SK-N-SH (cell line): ENCODE measurements at regions not wholly inside any gene's neighbourhood (a gene's known extent, or its start where the extent isn't known, plus 50 kb on each side); places are given as distances from the start of the nearest gene placed in this dataset.

Experiments used
- CTCF ChIA-PET: fragments of 300-600, 350-600 bp; formaldehyde crosslinking; extraction: SDS; loops from one replicate; lab custom pipeline; 2021; lab: Yijun Ruan, JAX
- POLR2A ChIA-PET: fragments of 350-600 bp; sonication (Branson Sonifier 250); formaldehyde crosslinking; extraction: SDS; loops from one replicate; lab custom pipeline; 2020; ENCODE audit warnings: antibody characterized with exemption, inconsistent platforms; lab: Yijun Ruan, JAX
- DNase-seq: peaks from one replicate; pipeline ENCODE4 v3.0.0; 2012
- H2AFZ ChIP-seq: fragments of 200-600 bp; sonication (generic); 2 replicates; pipeline ENCODE4 v1.8.1; 2016; ENCODE audit warnings: antibody characterized with exemption, mild to moderate bottlenecking, low read depth
- H3F3A ChIP-seq: fragments of 200-600 bp; sonication (generic); replicated peaks from 2 replicates; pipeline ENCODE3; 2016; ENCODE audit warnings: antibody characterized with exemption, mild to moderate bottlenecking; ENCODE audit not compliant: insufficient read depth
- H3K27ac ChIP-seq, 2 experiments: fragments of 200-500 bp in 1 of 2; fragments of 200-600 bp in 1 of 2; sonication (Bioruptor generic) in 1 of 2; sonication (generic), shearing (Covaris generic) in 1 of 2; 2 replicates each; pipeline versions ENCODE4 v1.5.1 to v1.6.1; 2014 to 2016; ENCODE audit warnings: low read depth in 2 of 2, inconsistent platforms in 1 of 2, low read length in 1 of 2, mild to moderate bottlenecking in 1 of 2, mixed read lengths in 1 of 2
- H3K27me3 ChIP-seq: fragments of 200-600 bp; sonication (generic), shearing (Covaris generic); 2 replicates; pipeline ENCODE4 v1.6.1; 2016; ENCODE audit warnings: mixed run types; ENCODE audit not compliant: insufficient read depth
- H3K36me3 ChIP-seq, 2 experiments: fragments of 200-500 bp in 1 of 2; fragments of 200-600 bp in 1 of 2; sonication (Bioruptor generic) in 1 of 2; sonication (generic) in 1 of 2; replicated peaks in 1 of 2; 2 replicates each; pipeline versions ENCODE3 to v1.5.1; 2014 to 2016; ENCODE audit warnings: low read length in 1 of 2, mild to moderate bottlenecking in 1 of 2; ENCODE audit not compliant: insufficient read depth in 2 of 2, control insufficient read depth in 1 of 2
- H3K4me1 ChIP-seq, 2 experiments: fragments of 200-500 bp in 1 of 2; fragments of 200-600 bp in 1 of 2; sonication (Bioruptor generic) in 1 of 2; sonication (generic), shearing (Covaris generic) in 1 of 2; 2 replicates each; pipeline versions ENCODE4 v1.5.1 to v1.6.1; 2014 to 2016; ENCODE audit warnings: low read depth in 1 of 2, low read length in 1 of 2, mixed run types in 1 of 2; ENCODE audit not compliant: insufficient read depth in 2 of 2, control insufficient read depth in 1 of 2
- H3K4me2 ChIP-seq: fragments of 200-600 bp; sonication (generic), shearing (Covaris generic); 2 replicates; pipeline ENCODE4 v1.6.1; 2017; ENCODE audit warnings: mixed run types
- H3K4me3 ChIP-seq, 2 experiments: fragments of 200-500 bp in 1 of 2; fragments of 200-600 bp in 1 of 2; sonication (Bioruptor generic) in 1 of 2; sonication (generic), shearing (Covaris generic) in 1 of 2; 2 replicates each; pipeline versions ENCODE4 v1.5.1 to v1.8.1; 2014 to 2016; ENCODE audit warnings: low read depth in 2 of 2, inconsistent platforms in 1 of 2, low read length in 1 of 2, mild to moderate bottlenecking in 1 of 2, mixed read lengths in 1 of 2, moderate library complexity in 1 of 2
- H3K79me2 ChIP-seq: fragments of 200-600 bp; sonication (generic); 2 replicates; pipeline ENCODE4 v1.8.1; 2017; ENCODE audit warnings: mild to moderate bottlenecking; ENCODE audit not compliant: insufficient read depth
- H3K9ac ChIP-seq: fragments of 200-600 bp; sonication (generic); 2 replicates; pipeline ENCODE4 v1.6.1; 2017; ENCODE audit warnings: mixed run types
- H3K9me2 ChIP-seq: fragments of 200-600 bp; sonication (generic); 2 replicates; pipeline ENCODE4 v1.6.1; 2017; ENCODE audit warnings: mixed run types
- H3K9me3 ChIP-seq: fragments of 200-600 bp; sonication (generic); 2 replicates; pipeline ENCODE4 v1.6.1; 2017; ENCODE audit warnings: mixed run types, mild to moderate bottlenecking, moderate library complexity
- H4K20me1 ChIP-seq: fragments of 200-600 bp; sonication (generic); 2 replicates; pipeline ENCODE4 v1.6.1; 2017; ENCODE audit warnings: mild to moderate bottlenecking, mixed run types; ENCODE audit not compliant: insufficient read depth
- ELF1 ChIP-seq: IDR thresholded peaks from 2 replicates; pipeline ENCODE4 v1.4.0; 2012
- FOXJ3 ChIP-seq: sonication (generic); formaldehyde crosslinking; IDR thresholded peaks from 2 replicates; pipeline ENCODE4 v1.5.1; 2020; ENCODE audit warnings: mild to moderate bottlenecking, missing genetic modification reagents
- GABPA ChIP-seq: IDR thresholded peaks from 2 replicates; pipeline ENCODE4 v1.4.0; 2012; ENCODE audit warnings: low read depth, mild to moderate bottlenecking
- GATA2 ChIP-seq: sonication (generic); formaldehyde crosslinking; IDR thresholded peaks from 2 replicates; pipeline ENCODE4 v1.5.0; 2020; ENCODE audit warnings: mild to moderate bottlenecking, missing genetic modification reagents
- IRF3 ChIP-seq: fragments of 150-350 bp; IDR thresholded peaks from 2 replicates; pipeline ENCODE4 v1.6.1; 2016; ENCODE audit warnings: mild to moderate bottlenecking, low read depth, low read length
- MXI1 ChIP-seq: IDR thresholded peaks from 2 replicates; pipeline ENCODE4 v1.6.1; 2012; ENCODE audit warnings: mild to moderate bottlenecking, low read depth, low read length, improper control_type of control experiment
- PBX3 ChIP-seq: IDR thresholded peaks from 2 replicates; pipeline ENCODE4; 2012
- RFX5 ChIP-seq: IDR thresholded peaks from 2 replicates; pipeline ENCODE4 v1.6.1; 2012; ENCODE audit warnings: mild to moderate bottlenecking, improper control_type of control experiment, low read length
- TEAD4 ChIP-seq: IDR thresholded peaks from 2 replicates; pipeline ENCODE4 v1.4.0; 2012; ENCODE audit warnings: mild to moderate bottlenecking, borderline replicate concordance; ENCODE audit not compliant: insufficient read depth
- USF2 ChIP-seq: fragments of 150-350 bp; IDR thresholded peaks from 2 replicates; pipeline ENCODE4 v1.6.1; 2017; ENCODE audit warnings: antibody characterized with exemption, low read length, low read depth, borderline replicate concordance
- WGBS: methylation state at CpG from one replicate; pipeline ENCODE4 v1.1.6; 2017; ENCODE audit warnings: low lambda C conversion rate; 5-methylcytosine and 5-hydroxymethylcytosine counted together

- ChIA-PET POLR2A (no interaction called here), CTCF (no interaction called here)
- Histone ChIP-seq H3K36me3 (no peaks in the 10 kb centered on the region), H3K27me3 (no peaks in the 10 kb centered on the region), H3F3A (no peaks in the 10 kb centered on the region), H3K9me2 (no peaks in the 10 kb centered on the region), H3K27ac (no peak overlapping the region), H4K20me1 (no peaks in the 10 kb centered on the region), H3K4me1 (no peaks in the 10 kb centered on the region), H3K4me2 (no peak overlapping the region), H2AFZ (no peak overlapping the region), H3K79me2 (no peaks in the 10 kb centered on the region), H3K9ac (no peak overlapping the region), H3K9me3 (no peaks in the 10 kb centered on the region), H3K4me3 (no peak overlapping the region)
- DNase-seq: no peak
- TF ChIP-seq USF2: no peak
- no peak for TF ChIP-seq PBX3
- TF ChIP-seq TEAD4: no peak
- WGBS: 17% methylated on average over 6 of the region's 6 CpGs
Observed at GRCh38 chr3:154684440-154684839, 254.4 kb upstream of the GPR149 start.

GRCh38 chr3:154684021-154684420, 254.0 kb upstream of the GPR149 start:
- no peaks in the 10 kb centered on the region for H3F3A ChIP-seq
- no peaks in the 10 kb centered on the region for H3K27me3 ChIP-seq
- H3K9ac ChIP-seq: no peak overlapping the region
- no peak for DNase-seq
- H3K4me3 ChIP-seq: no peak overlapping the region
- H4K20me1 ChIP-seq: no peaks in the 10 kb centered on the region
- TF ChIP-seq ELF1: no peak
- TF ChIP-seq FOXJ3: no peak
- H3K36me3 ChIP-seq: no peaks in the 10 kb centered on the region
- 19% methylated on average over 2 of the region's 3 CpGs for WGBS
- no peaks in the 10 kb centered on the region for H3K9me3 ChIP-seq
- no peaks in the 10 kb centered on the region for H3K4me1 ChIP-seq
- POLR2A ChIA-PET: no interaction called here
- no peak overlapping the region for H2AFZ ChIP-seq
- H3K9me2 ChIP-seq: no peaks in the 10 kb centered on the region
- no peak overlapping the region for H3K4me2 ChIP-seq
- no peaks in the 10 kb centered on the region for H3K79me2 ChIP-seq
- no peak overlapping the region for H3K27ac ChIP-seq
- CTCF ChIA-PET: no interaction called here

GRCh38 chr3:154678041-154678654, 248.2 kb upstream of the GPR149 start:
- DNase-seq: peak; percentile 12
- Histone ChIP-seq H3K36me3 (no peaks in the 10 kb centered on the region), H3K4me2 (no peak overlapping the region), H3F3A (no peaks in the 10 kb centered on the region), H3K27ac (no peak overlapping the region), H3K9me2 (no peaks in the 10 kb centered on the region; the same call in 1 of the 2 replicates), H3K9ac (no peak overlapping the region), H3K27me3 (no peaks in the 10 kb centered on the region), H3K4me1 (no peaks in the 10 kb centered on the region; a peak in 1 of 4 replicates), H3K9me3 (no peaks in the 10 kb centered on the region), H3K4me3 (no peak overlapping the region), H3K79me2 (no peaks in the 10 kb centered on the region), H4K20me1 (no peaks in the 10 kb centered on the region), H2AFZ (no peak overlapping the region)
- TF ChIP-seq GABPA (no peak), MXI1 (no peak), GATA2 (peak; percentile 69), IRF3 (no peak), RFX5 (no peak)
- ChIA-PET CTCF (no interaction called here), POLR2A (no interaction called here)
- WGBS: 0% methylated on average over 1 of the region's 1 CpG
